ENCODE measurements at regions not wholly inside any gene's neighbourhood (a gene's known extent, or its start where the extent isn't known, plus 50 kb on each side); places are given as distances from the start of the nearest gene placed in this dataset.

GRCh38 chr3:194995334-194995733, 275.6 kb downstream of the XXYLT1 start:
- no peak for DNase-seq

GRCh38 chr3:194995922-194996321, 275.0 kb downstream of the XXYLT1 start:
- no peak for DNase-seq

GRCh38 chr3:194996746-194997145, 274.2 kb downstream of the XXYLT1 start:
- DNase-seq, result no peak

- no peak for DNase-seq
Observed at GRCh38 chr3:194998417-194998816, 272.5 kb downstream of the XXYLT1 start.

- DNase-seq, result no peak
Observed at GRCh38 chr3:194998948-194999347, 272.0 kb downstream of the XXYLT1 start.

- DNase-seq, result no peak
Observed at GRCh38 chr3:194999491-194999890, 271.5 kb downstream of the XXYLT1 start.

GRCh38 chr3:195001261-195001660, 269.7 kb downstream of the XXYLT1 start:
- DNase-seq, result no peak

- DNase-seq, result peak in 1 of 2 donors; percentile 23
Observed at GRCh38 chr3:195001961-195002861, 268.7 kb downstream of the XXYLT1 start.

- peak; percentile 50 to 51 for DNase-seq
Observed at GRCh38 chr3:195003006-195003892, 267.7 kb downstream of the XXYLT1 start.

GRCh38 chr3:195003893-195004289, 267.1 kb downstream of the XXYLT1 start:
- DNase-seq, result no peak

GRCh38 chr3:195004512-195005250, 266.3 kb downstream of the XXYLT1 start:
- no peak for DNase-seq

- DNase-seq, result no peak
Observed at GRCh38 chr3:195005251-195005620, 265.7 kb downstream of the XXYLT1 start.

GRCh38 chr3:195005759-195006510, 265.0 kb downstream of the XXYLT1 start:
- no peak for DNase-seq

GRCh38 chr3:195007151-195007550, 263.8 kb downstream of the XXYLT1 start:
- no peak for DNase-seq

- DNase-seq, result no peak
Observed at GRCh38 chr3:195007766-195008165, 263.2 kb downstream of the XXYLT1 start.

GRCh38 chr3:195008816-195009215, 262.1 kb downstream of the XXYLT1 start:
- DNase-seq, result no peak

GRCh38 chr3:195009616-195010015, 261.3 kb downstream of the XXYLT1 start:
- DNase-seq, result no peak

GRCh38 chr3:195010551-195011100, 260.3 kb downstream of the XXYLT1 start:
- no peak for DNase-seq

GRCh38 chr3:195011231-195011834, 259.6 kb downstream of the XXYLT1 start:
- no peak for DNase-seq

- no peak for DNase-seq
Observed at GRCh38 chr3:195012100-195012499, 258.9 kb downstream of the XXYLT1 start.

GRCh38 chr3:195012571-195012970, 258.4 kb downstream of the XXYLT1 start:
- DNase-seq, result no peak

Data from right lung (tissue), 2 donors.